HepG2 (cell line): ENCODE measurements at regions not wholly inside any gene's neighbourhood (a gene's known extent, or its start where the extent isn't known, plus 50 kb on each side); places are given as distances from the start of the nearest gene placed in this dataset.

Experiments used
- NCOA5 ChIP-seq: sonication (generic); formaldehyde crosslinking; IDR thresholded peaks from 2 replicates; pipeline ENCODE4 v1.4.0; 2020; ENCODE audit warnings: missing genetic modification reagents
- NPAS2 ChIP-seq: sonication (generic); formaldehyde crosslinking; IDR thresholded peaks from 2 replicates; pipeline ENCODE4 v1.8.0; 2022; ENCODE audit warnings: mild to moderate bottlenecking, missing genetic modification reagents, borderline replicate concordance
- PBX3 ChIP-seq: sonication (generic); formaldehyde crosslinking; IDR thresholded peaks from 2 replicates; pipeline ENCODE4 v1.8.1; 2023; ENCODE audit warnings: missing genetic modification reagents, inconsistent platforms, borderline replicate concordance
- POGK ChIP-seq: sonication (generic); formaldehyde crosslinking; conservative IDR thresholded peaks from 2 replicates; pipeline ENCODE4 v1.8.0; 2022; ENCODE audit warnings: mild to moderate bottlenecking, moderate library complexity, missing genetic modification reagents
- REST ChIP-seq, 2 experiments: IDR thresholded peaks; 2 replicates each; pipeline ENCODE4 v1.6.1; 2011 to 2012; ENCODE audit warnings: low read length in 2 of 2, borderline replicate concordance in 1 of 2, low read depth in 1 of 2, mild to moderate bottlenecking in 1 of 2, moderate library complexity in 1 of 2
- SAP130 ChIP-seq: IDR thresholded peaks from 2 replicates; pipeline ENCODE4 v1.6.1; 2016; ENCODE audit warnings: low read depth
- TBP ChIP-seq: sonication (generic); formaldehyde crosslinking; IDR thresholded peaks from 2 replicates; pipeline ENCODE4 v1.5.0; 2020; ENCODE audit warnings: missing genetic modification reagents
- TEAD2 ChIP-seq: sonication (generic); formaldehyde crosslinking; IDR thresholded peaks from 2 replicates; pipeline ENCODE4 v1.9.0; 2021; ENCODE audit warnings: missing genetic modification reagents
- TEAD3 ChIP-seq: optimal IDR thresholded peaks from 2 replicates; pipeline ENCODE3; 2016; ENCODE audit warnings: borderline replicate concordance
- ZBTB21 ChIP-seq: sonication (generic); formaldehyde crosslinking; IDR thresholded peaks from 2 replicates; pipeline ENCODE4 v1.4.0; 2020; ENCODE audit warnings: missing genetic modification reagents
- ZNF264 ChIP-seq: sonication (generic); formaldehyde crosslinking; IDR thresholded peaks from 2 replicates; pipeline ENCODE4 v1.4.0; 2020; ENCODE audit warnings: missing genetic modification reagents
- ZNF629 ChIP-seq: sonication (generic); formaldehyde crosslinking; conservative IDR thresholded peaks from 2 replicates; pipeline ENCODE4 v1.5.0; 2020; ENCODE audit warnings: missing genetic modification reagents
- ZNF652 ChIP-seq: IDR thresholded peaks from 2 replicates; pipeline ENCODE4 v1.6.1; 2016; ENCODE audit warnings: low read depth, borderline replicate concordance
- ZNF800 ChIP-seq: sonication (generic); formaldehyde crosslinking; IDR thresholded peaks from 2 replicates; pipeline ENCODE4 v1.4.0; 2020; ENCODE audit warnings: missing genetic modification reagents
- ZNF839 ChIP-seq: sonication (generic); formaldehyde crosslinking; IDR thresholded peaks from 2 replicates; pipeline ENCODE4 v1.4.0; 2020; ENCODE audit warnings: missing genetic modification reagents, mild to moderate bottlenecking, borderline replicate concordance
- TF ChIP-seq, protein P1 (sequence below): sonication (generic); formaldehyde crosslinking; IDR thresholded peaks from 2 replicates; pipeline ENCODE4 v1.4.0; 2020; ENCODE audit warnings: missing genetic modification reagents
- TF ChIP-seq, protein P2 (sequence below): sonication (generic); formaldehyde crosslinking; IDR thresholded peaks from 2 replicates; pipeline ENCODE4 v1.9.0; 2022; ENCODE audit warnings: missing genetic modification reagents, mild to moderate bottlenecking, borderline replicate concordance

- TF ChIP-seq NCOA5 (CRISPR knock-in tag) (no peak), TEAD2 (CRISPR knock-in tag) (no peak), PBX3 (no peak), ZNF839 (peak; percentile 94; the same call in 1 of the 2 replicates), TEAD3 (CRISPR knock-in tag) (peak; percentile 96), ZNF652 (CRISPR knock-in tag) (peak; percentile 78), SAP130 (CRISPR knock-in tag) (peak; percentile 97), ZNF264 (CRISPR knock-in tag) (peak; percentile 96), REST (IDR thresholded peaks at IDR 0.05; ENCODE audit: borderline replicate concordance in 1 of 2, low read depth in 1 of 2, low read length in 2 of 2) (peak in 1 of 2 experiments; percentile 80; a peak in 2 of 4 replicates), ZNF800 (no peak; the same call in 1 of the 2 replicates), ZNF629 (peak; percentile 75), NPAS2 (CRISPR knock-in tag) (no peak), POGK (CRISPR knock-in tag) (peak; percentile 80), TBP (CRISPR knock-in tag) (no peak; the same call in 1 of the 2 replicates), ZBTB21 (peak; percentile 63)
- TF ChIP-seq, protein P1, sequence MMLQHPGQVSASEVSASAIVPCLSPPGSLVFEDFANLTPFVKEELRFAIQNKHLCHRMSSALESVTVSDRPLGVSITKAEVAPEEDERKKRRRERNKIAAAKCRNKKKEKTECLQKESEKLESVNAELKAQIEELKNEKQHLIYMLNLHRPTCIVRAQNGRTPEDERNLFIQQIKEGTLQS (CRISPR knock-in tag), result no peak; the same call in 1 of the 2 replicates
- TF ChIP-seq, protein P2, sequence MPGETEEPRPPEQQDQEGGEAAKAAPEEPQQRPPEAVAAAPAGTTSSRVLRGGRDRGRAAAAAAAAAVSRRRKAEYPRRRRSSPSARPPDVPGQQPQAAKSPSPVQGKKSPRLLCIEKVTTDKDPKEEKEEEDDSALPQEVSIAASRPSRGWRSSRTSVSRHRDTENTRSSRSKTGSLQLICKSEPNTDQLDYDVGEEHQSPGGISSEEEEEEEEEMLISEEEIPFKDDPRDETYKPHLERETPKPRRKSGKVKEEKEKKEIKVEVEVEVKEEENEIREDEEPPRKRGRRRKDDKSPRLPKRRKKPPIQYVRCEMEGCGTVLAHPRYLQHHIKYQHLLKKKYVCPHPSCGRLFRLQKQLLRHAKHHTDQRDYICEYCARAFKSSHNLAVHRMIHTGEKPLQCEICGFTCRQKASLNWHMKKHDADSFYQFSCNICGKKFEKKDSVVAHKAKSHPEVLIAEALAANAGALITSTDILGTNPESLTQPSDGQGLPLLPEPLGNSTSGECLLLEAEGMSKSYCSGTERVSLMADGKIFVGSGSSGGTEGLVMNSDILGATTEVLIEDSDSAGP (CRISPR knock-in tag), result peak; percentile 94
Observed at GRCh38 chr6:37083243-37084138, 78.0 kb downstream of the FGD2 start (continued).
